OCI-LY7 (cell line): ENCODE measurements at regions not wholly inside any gene's neighbourhood (a gene's known extent, or its start where the extent isn't known, plus 50 kb on each side); places are given as distances from the start of the nearest gene placed in this dataset.

ENCODE experiments used
- BruUV-seq: library from RNA; stranded (reverse); fragments of 400-500 nt; replicated peaks from 2 replicates; lab custom pipeline; 2021; lab: Mats Ljungman, UMichigan
- CTCF ChIA-PET: fragments of 300-600 bp; sonication (Branson Sonifier 250); formaldehyde crosslinking; loops from one replicate; lab custom pipeline; 2022; ENCODE audit warnings: antibody characterized with exemption; ENCODE audit not compliant: unreplicated experiment; lab: Charles Lee
- POLR2A ChIA-PET: fragments of 300-600 bp; sonication (Branson Sonifier 250); formaldehyde crosslinking; loops from one replicate; lab custom pipeline; 2022; ENCODE audit warnings: antibody characterized with exemption; lab: Charles Lee
- DNase-seq: peaks from one replicate; pipeline ENCODE4 v3.0.0-alpha.2; 2015; ENCODE audit warnings: low spot score
- H2AFZ ChIP-seq: fragments of 200-600 bp; sonication (generic), shearing (Covaris generic); 2 replicates; pipeline ENCODE4 v1.6.1; 2014; ENCODE audit warnings: mild to moderate bottlenecking, antibody characterized with exemption, low read length, moderate library complexity
- H3K27ac ChIP-seq: fragments of 200-600 bp; sonication (generic); 2 replicates; pipeline ENCODE4 v1.5.1; 2014; ENCODE audit warnings: mixed run types, low read depth, mild to moderate bottlenecking, moderate library complexity, low read length, inconsistent platforms; ENCODE audit not compliant: poor library complexity, severe bottlenecking
- H3K36me3 ChIP-seq: fragments of 200-600 bp; sonication (generic); 2 replicates; pipeline ENCODE4 v1.6.1; 2014; ENCODE audit warnings: mild to moderate bottlenecking, antibody characterized with exemption, low read length, moderate library complexity, mixed read lengths; ENCODE audit not compliant: insufficient read depth
- H3K4me1 ChIP-seq: fragments of 200-600 bp; sonication (generic); 2 replicates; pipeline ENCODE4 v1.5.1; 2014; ENCODE audit warnings: mild to moderate bottlenecking, low read length; ENCODE audit not compliant: insufficient read depth, poor library complexity, severe bottlenecking
- H3K4me2 ChIP-seq: fragments of 200-600 bp; sonication (generic); 2 replicates; pipeline ENCODE4 v1.6.1; 2014; ENCODE audit warnings: mild to moderate bottlenecking, low read length
- H3K4me3 ChIP-seq: fragments of 200-600 bp; sonication (generic); 2 replicates; pipeline ENCODE4 v1.5.1; 2014; ENCODE audit warnings: mild to moderate bottlenecking, low read depth, low read length; ENCODE audit not compliant: poor library complexity, severe bottlenecking
- H3K79me2 ChIP-seq: fragments of 200-600 bp; sonication (generic); 2 replicates; pipeline ENCODE4 v1.6.1; 2016; ENCODE audit warnings: low read depth, mild to moderate bottlenecking, low read length, moderate library complexity, mixed read lengths; ENCODE audit not compliant: insufficient read depth
- H3K9me2 ChIP-seq: fragments of 200-600 bp; sonication (generic); 2 replicates; pipeline ENCODE4 v1.6.1; 2016; ENCODE audit warnings: mild to moderate bottlenecking, low read length, mixed read lengths; ENCODE audit not compliant: insufficient read depth
- H3K9me3 ChIP-seq: fragments of 200-600 bp; sonication (generic); 2 replicates; pipeline ENCODE4 v1.6.1; 2014; ENCODE audit warnings: mild to moderate bottlenecking, mixed run types, low read length, mixed read lengths
- H4K20me1 ChIP-seq: fragments of 200-600 bp; sonication (generic); 2 replicates; pipeline ENCODE4 v1.6.1; 2014; ENCODE audit warnings: mild to moderate bottlenecking, antibody characterized with exemption, low read length, moderate library complexity, mixed read lengths; ENCODE audit not compliant: insufficient read depth
- EZH2phosphoT487 ChIP-seq: fragments of 200-600 bp; sonication (generic); IDR thresholded peaks from 2 replicates; pipeline ENCODE4 v1.6.1; 2018; ENCODE audit warnings: low read depth, borderline replicate concordance, mild to moderate bottlenecking, mixed run types, antibody characterized with exemption, low read length, moderate library complexity, mixed read lengths
- intact Hi-C: fragments of 100-400 bp; cut with micrococcal nuclease; formaldehyde crosslinking; loops from one replicate; pipeline ENCODE4 v1.10.0; 2022; ENCODE audit not compliant: unreplicated experiment
- TF ChIP-seq, protein P1 (sequence below): fragments of 200-600 bp; sonication (generic); conservative IDR thresholded peaks from 2 replicates; pipeline ENCODE4 v1.5.1; 2014; ENCODE audit warnings: mild to moderate bottlenecking, antibody characterized with exemption, low read length, moderate library complexity, mixed read lengths

DNA sequence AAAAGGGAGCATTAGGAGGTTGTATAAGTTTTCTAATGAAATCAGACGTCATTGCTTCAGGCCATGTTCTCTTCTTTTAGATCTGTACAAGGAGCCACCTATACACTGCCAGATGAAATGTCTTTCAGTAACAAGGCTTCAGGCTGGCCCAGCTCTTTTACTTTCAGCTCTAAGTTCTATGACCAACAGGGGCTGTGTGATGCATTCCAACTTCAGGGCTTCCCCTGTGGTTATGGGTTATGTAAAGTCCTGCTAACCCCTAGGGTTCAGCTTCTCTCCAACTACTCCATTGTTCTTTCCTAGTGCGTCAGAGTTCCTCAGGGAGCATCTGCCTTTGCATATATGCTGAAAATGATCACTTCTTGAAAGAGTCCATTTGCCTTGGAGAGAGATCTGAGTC, 79.4 kb upstream of the TTC29 start:
- no peaks in the 10 kb centered on the region for H4K20me1 ChIP-seq
- CTCF ChIA-PET, result no interaction called here
- no peaks in the 10 kb centered on the region for H3K36me3 ChIP-seq
- TF ChIP-seq EZH2phosphoT487, result no peak
- TF ChIP-seq, protein P1, sequence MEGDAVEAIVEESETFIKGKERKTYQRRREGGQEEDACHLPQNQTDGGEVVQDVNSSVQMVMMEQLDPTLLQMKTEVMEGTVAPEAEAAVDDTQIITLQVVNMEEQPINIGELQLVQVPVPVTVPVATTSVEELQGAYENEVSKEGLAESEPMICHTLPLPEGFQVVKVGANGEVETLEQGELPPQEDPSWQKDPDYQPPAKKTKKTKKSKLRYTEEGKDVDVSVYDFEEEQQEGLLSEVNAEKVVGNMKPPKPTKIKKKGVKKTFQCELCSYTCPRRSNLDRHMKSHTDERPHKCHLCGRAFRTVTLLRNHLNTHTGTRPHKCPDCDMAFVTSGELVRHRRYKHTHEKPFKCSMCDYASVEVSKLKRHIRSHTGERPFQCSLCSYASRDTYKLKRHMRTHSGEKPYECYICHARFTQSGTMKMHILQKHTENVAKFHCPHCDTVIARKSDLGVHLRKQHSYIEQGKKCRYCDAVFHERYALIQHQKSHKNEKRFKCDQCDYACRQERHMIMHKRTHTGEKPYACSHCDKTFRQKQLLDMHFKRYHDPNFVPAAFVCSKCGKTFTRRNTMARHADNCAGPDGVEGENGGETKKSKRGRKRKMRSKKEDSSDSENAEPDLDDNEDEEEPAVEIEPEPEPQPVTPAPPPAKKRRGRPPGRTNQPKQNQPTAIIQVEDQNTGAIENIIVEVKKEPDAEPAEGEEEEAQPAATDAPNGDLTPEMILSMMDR, result no peak
- no peak overlapping the region for H3K4me3 ChIP-seq
- no peaks in the 10 kb centered on the region for H3K9me3 ChIP-seq
- H3K27ac ChIP-seq, result no peak overlapping the region
- POLR2A ChIA-PET, result interaction anchor here (0.6 kb wide), 1 partner anchor 143 kb away, joined by 4 read pairs; no protein-coding TSS in a partner anchor
- no peak overlapping the region for H3K4me2 ChIP-seq
- DNase-seq, result no peak
- no peak overlapping the region for H2AFZ ChIP-seq
- intact Hi-C loops, result loop anchor here (10.0 kb wide), 1 partner anchor 570 kb away; no protein-coding TSS in a partner anchor
- no peaks in the 10 kb centered on the region for H3K9me2 ChIP-seq
- no peaks in the 10 kb centered on the region for H3K4me1 ChIP-seq
- BruUV-seq, result no TSS peak
- no peaks in the 10 kb centered on the region for H3K79me2 ChIP-seq

DNA sequence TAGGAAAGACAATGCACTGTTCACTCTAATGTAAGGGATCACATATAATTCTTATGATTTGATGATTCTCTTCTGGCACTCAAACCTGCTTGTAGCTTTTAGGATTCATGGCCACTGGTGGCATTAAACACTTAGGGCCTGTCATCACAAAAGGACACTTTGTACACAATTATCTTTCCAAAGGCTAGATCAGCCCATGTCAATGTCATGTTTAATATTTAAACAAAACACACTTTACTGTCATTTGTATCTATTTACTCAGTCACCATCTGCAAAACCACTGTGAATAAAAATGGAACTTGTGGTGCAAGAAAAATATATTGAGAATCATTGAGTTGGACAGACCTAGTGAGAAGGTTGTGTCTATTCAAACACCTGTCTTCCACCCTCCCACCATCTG, 83.6 kb upstream of the TTC29 start:
- BruUV-seq, result no TSS peak
- TF ChIP-seq, protein P1, result no peak
- TF ChIP-seq EZH2phosphoT487, result no peak
- Histone ChIP-seq H3K4me3 (no peak overlapping the region), H3K9me2 (no peaks in the 10 kb centered on the region), H3K79me2 (no peaks in the 10 kb centered on the region), H3K4me2 (no peak overlapping the region), H2AFZ (no peak overlapping the region), H3K9me3 (no peaks in the 10 kb centered on the region), H3K4me1 (no peaks in the 10 kb centered on the region), H4K20me1 (no peaks in the 10 kb centered on the region), H3K36me3 (no peaks in the 10 kb centered on the region), H3K27ac (no peak overlapping the region)
- intact Hi-C loops, result loop anchor here (10.0 kb wide), 1 partner anchor 566 kb away; no protein-coding TSS in a partner anchor
- DNase-seq, result no peak
- POLR2A ChIA-PET, result no interaction called here
- CTCF ChIA-PET, result interaction anchor here (0.6 kb wide), 1 partner anchor 67 kb away, joined by 3 read pairs; no protein-coding TSS in a partner anchor

DNA sequence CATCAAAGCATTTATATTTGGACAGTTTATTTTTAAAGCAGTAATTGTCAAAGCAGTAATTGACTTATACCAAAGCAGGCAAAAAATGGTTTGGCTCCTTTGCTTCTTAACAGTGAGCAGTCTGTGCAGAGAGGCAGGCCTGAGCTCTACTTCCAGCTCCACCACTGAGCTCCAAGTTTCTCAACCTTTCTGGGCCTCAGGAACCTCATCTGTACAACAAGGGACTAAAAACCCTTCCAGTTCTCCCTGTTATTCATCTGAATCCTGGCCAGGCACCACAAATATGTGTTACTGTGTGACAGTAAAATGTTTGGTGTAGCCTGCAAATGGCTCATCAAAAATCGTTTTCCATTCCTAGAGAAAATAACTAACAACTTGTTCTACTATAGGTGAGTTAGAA, 88.7 kb upstream of the TTC29 start:
- no peak for TF ChIP-seq EZH2phosphoT487
- TF ChIP-seq, protein P1, result no peak
- Histone ChIP-seq H3K9me2 (no peaks in the 10 kb centered on the region), H3K4me1 (no peaks in the 10 kb centered on the region), H3K36me3 (no peaks in the 10 kb centered on the region), H3K27ac (no peak overlapping the region), H3K9me3 (no peaks in the 10 kb centered on the region), H3K4me2 (no peak overlapping the region), H4K20me1 (no peaks in the 10 kb centered on the region), H3K79me2 (no peaks in the 10 kb centered on the region), H3K4me3 (no peak overlapping the region), H2AFZ (no peak overlapping the region)
- DNase-seq, result no peak
- no TSS peak for BruUV-seq
- POLR2A ChIA-PET, result no interaction called here
- CTCF ChIA-PET, result no interaction called here
- intact Hi-C loops, result no loop called here
